ENCODE measurements at regions not wholly inside any gene's neighbourhood (a gene's known extent, or its start where the extent isn't known, plus 50 kb on each side); places are given as distances from the start of the nearest gene placed in this dataset.

GRCh38 chr4:115365185-115365584, 251.8 kb upstream of the NDST4 start:
- Histone ChIP-seq H3K4me3 (no peak overlapping the region), H3K4me1 (ENCODE audit: control insufficient read depth in 5 of 5, insufficient read depth in 5 of 5, low read length in 5 of 5) (no peaks in the 10 kb centered on the region), H3K27me3 (ENCODE audit: control insufficient read depth in 3 of 3, insufficient read depth in 3 of 3, low read length in 2 of 3) (no peaks in the 10 kb centered on the region), H3K9ac (ENCODE audit: insufficient read depth in 1 of 2, low read length in 2 of 2) (no peak overlapping the region), H3K9me3 (ENCODE audit: control insufficient read depth in 4 of 4, insufficient read depth in 3 of 4, low read length in 3 of 4) (peaks cover 0 to 11% (median 0%) of the 10 kb centered on the region in 4 donors), H3K36me3 (ENCODE audit: control insufficient read depth in 4 of 4, insufficient read depth in 4 of 4, low read length in 4 of 4) (no peaks in the 10 kb centered on the region), H3K27ac (ENCODE audit: low read depth in 1 of 2, low read length in 1 of 2) (no peak overlapping the region)
- no peak for TF ChIP-seq CTCF (IDR thresholded peaks at IDR 0.05; ENCODE audit: control extremely low read depth, extremely low read depth)
- no peak for DNase-seq
- 79 to 98% methylated on average over 3 of the region's 3 CpGs for whole genome bisulfite sequencing, 2 donors
- ATAC-seq (ENCODE audit: insufficient read depth, low FRiP score), result peak; percentile 19

DNA sequence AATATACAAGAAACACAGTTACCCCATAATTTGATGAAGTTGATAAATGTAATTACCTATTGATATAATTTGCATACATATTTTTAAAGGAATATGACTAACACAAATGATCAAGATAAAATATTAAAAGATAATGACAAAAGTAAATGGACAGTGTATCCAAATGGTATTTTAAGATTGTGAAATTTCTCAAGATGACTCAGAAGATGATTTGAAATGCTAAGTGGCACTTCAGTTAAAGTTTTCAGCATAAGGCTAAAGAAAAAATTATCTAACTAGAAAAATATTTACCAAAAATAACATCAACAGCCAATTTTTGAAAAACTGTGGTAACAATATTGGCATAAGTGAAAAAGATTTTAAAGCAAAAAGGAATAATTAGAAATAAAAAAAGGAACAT, 248.4 kb upstream of the NDST4 start:
- Histone ChIP-seq H3K4me1 (ENCODE audit: control insufficient read depth in 5 of 5, insufficient read depth in 5 of 5, low read length in 5 of 5) (no peaks in the 10 kb centered on the region), H3K9me3 (ENCODE audit: control insufficient read depth in 4 of 4, insufficient read depth in 3 of 4, low read length in 3 of 4) (peaks cover 0 to 11% (median 0%) of the 10 kb centered on the region in 4 donors), H3K36me3 (ENCODE audit: control insufficient read depth in 4 of 4, insufficient read depth in 4 of 4, low read length in 4 of 4) (no peaks in the 10 kb centered on the region), H3K4me3 (no peak overlapping the region), H3K27me3 (ENCODE audit: control insufficient read depth in 3 of 3, insufficient read depth in 3 of 3, low read length in 2 of 3) (no peaks in the 10 kb centered on the region), H3K27ac (ENCODE audit: low read depth in 1 of 2, low read length in 1 of 2) (no peak overlapping the region), H3K9ac (ENCODE audit: insufficient read depth in 1 of 2, low read length in 2 of 2) (no peak overlapping the region)
- DNase-seq (no peak), ATAC-seq (ENCODE audit: insufficient read depth, low FRiP score) (no peak)
- no peak for TF ChIP-seq CTCF (IDR thresholded peaks at IDR 0.05; ENCODE audit: control extremely low read depth, extremely low read depth)

GRCh38 chr4:115360431-115360830, 247.0 kb upstream of the NDST4 start:
- H3K4me3 ChIP-seq, result no peak overlapping the region
- no peaks in the 10 kb centered on the region for H3K36me3 ChIP-seq (ENCODE audit: control insufficient read depth in 4 of 4, insufficient read depth in 4 of 4, low read length in 4 of 4)
- 76 to 85% methylated on average over 2 of the region's 2 CpGs for WGBS, 2 donors
- DNase-seq, result no peak
- no peak for ATAC-seq (ENCODE audit: insufficient read depth, low FRiP score)
- no peak overlapping the region for H3K27ac ChIP-seq (ENCODE audit: low read depth in 1 of 2, low read length in 1 of 2)
- no peaks in the 10 kb centered on the region for H3K27me3 ChIP-seq (ENCODE audit: control insufficient read depth in 3 of 3, insufficient read depth in 3 of 3, low read length in 2 of 3)
- H3K9me3 ChIP-seq (ENCODE audit: control insufficient read depth in 4 of 4, insufficient read depth in 3 of 4, low read length in 3 of 4), result peaks cover 0 to 1% (median 0%) of the 10 kb centered on the region in 4 donors
- no peak overlapping the region for H3K9ac ChIP-seq (ENCODE audit: insufficient read depth in 1 of 2, low read length in 2 of 2)
- no peaks in the 10 kb centered on the region for H3K4me1 ChIP-seq (ENCODE audit: control insufficient read depth in 5 of 5, insufficient read depth in 5 of 5, low read length in 5 of 5)
- no peak for TF ChIP-seq CTCF (IDR thresholded peaks at IDR 0.05; ENCODE audit: control extremely low read depth, extremely low read depth)

DNA sequence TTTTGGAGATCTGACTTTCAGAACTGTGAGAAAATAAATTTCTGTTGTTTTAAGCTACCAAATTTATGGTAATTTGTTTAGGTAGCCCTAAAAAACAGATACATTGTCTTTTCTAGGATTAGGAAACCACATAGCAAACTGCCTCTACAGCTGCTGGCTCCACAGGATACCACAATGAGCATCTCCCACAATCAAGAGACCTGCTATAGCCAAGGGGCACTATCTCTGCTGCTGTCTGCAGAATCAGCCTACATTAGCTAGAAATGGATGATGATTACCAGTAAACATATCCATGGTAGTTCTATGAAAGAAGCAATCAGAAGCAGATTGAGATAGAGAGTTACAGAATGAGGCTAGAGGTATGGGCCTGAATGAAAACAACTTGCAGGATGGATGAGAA, 244.4 kb upstream of the NDST4 start:
- DNase-seq (no peak), ATAC-seq (ENCODE audit: insufficient read depth, low FRiP score) (no peak)
- H3K36me3 ChIP-seq (ENCODE audit: control insufficient read depth in 4 of 4, insufficient read depth in 4 of 4, low read length in 4 of 4), result no peaks in the 10 kb centered on the region
- TF ChIP-seq CTCF (IDR thresholded peaks at IDR 0.05; ENCODE audit: control extremely low read depth, extremely low read depth), result no peak
- peaks cover 0 to 7% (median 0%) of the 10 kb centered on the region in 4 donors for H3K9me3 ChIP-seq (ENCODE audit: control insufficient read depth in 4 of 4, insufficient read depth in 3 of 4, low read length in 3 of 4)
- no peak overlapping the region for H3K27ac ChIP-seq (ENCODE audit: low read depth in 1 of 2, low read length in 1 of 2)
- no peaks in the 10 kb centered on the region for H3K27me3 ChIP-seq (ENCODE audit: control insufficient read depth in 3 of 3, insufficient read depth in 3 of 3, low read length in 2 of 3)
- H3K9ac ChIP-seq (ENCODE audit: insufficient read depth in 1 of 2, low read length in 2 of 2), result no peak overlapping the region
- H3K4me1 ChIP-seq (ENCODE audit: control insufficient read depth in 5 of 5, insufficient read depth in 5 of 5, low read length in 5 of 5), result no peaks in the 10 kb centered on the region
- H3K4me3 ChIP-seq, result no peak overlapping the region

All from lung (tissue), 11 donors.